ENCODE measurements at regions not wholly inside any gene's neighbourhood (a gene's known extent, or its start where the extent isn't known, plus 50 kb on each side); places are given as distances from the start of the nearest gene placed in this dataset.
"Not testable (repeated sequence)": the region's sequence is repeated elsewhere in the genome, so short reads cannot be mapped to it uniquely, and the experiment has no call there.

DNA sequence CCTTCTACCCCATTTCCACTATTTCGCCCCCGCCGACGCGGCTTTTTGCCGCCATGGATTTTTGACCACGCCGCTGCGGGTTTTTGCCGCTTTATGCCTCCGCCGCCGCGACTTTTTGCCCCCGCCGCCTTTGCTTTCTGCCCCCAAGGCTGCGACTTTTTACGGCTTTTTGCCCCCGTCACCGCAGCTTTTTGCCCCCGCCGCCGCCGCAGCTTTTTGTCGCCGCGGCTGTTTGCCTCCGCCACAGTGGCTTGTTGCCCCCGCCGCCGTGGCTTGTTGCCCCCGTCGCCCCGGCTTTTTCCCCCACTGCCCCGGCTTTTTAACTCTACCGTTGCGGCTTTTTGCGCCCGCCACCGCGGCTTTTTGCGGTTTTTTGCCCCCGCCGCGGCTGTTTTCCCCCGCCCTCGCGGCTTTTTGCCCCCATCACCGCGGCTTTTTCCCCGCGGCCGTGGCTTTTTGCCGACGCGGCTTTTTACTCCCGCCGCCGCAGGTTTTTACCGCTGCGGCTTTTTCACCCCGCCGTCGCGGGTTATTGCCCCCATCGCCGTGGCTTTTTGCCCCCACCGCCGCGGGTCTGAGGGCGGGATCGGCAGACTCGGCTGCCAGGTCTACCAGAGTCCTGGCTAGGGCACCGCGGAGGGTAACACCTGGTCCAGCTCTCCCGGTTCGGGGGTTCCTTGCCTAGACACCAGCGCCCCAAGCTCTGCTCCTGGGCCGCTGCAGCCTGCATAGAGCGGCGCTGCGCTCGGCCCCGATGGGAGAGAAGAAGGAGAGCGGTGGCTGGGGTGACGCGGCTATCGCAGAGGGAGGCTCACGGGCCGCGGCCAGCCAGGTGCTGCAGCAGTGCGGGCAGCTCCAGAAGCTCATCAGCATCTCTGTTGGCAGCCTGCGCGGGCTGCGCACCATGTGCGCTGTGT lies 562.7 kb upstream of the WSB1 start:
- no peak overlapping the region for H2BK15ac ChIP-seq (ENCODE audit: low read depth, low read length)
- no peak overlapping the region for H4K5ac ChIP-seq (ENCODE audit: insufficient read length, low read depth, low read length)
- H3K27me3 Mint-ChIP-seq (ENCODE audit: low read depth): peaks cover 9% of the 10 kb centered on the region
- H3K27ac Mint-ChIP-seq: no peak overlapping the region
- H3K4me3 Mint-ChIP-seq: no peak overlapping the region
- no peak for DNase-seq
- H3K14ac ChIP-seq (ENCODE audit: insufficient read depth, low read length): no peak overlapping the region
- H3T11ph ChIP-seq (ENCODE audit: low read length): no peak overlapping the region
- H2AK5ac ChIP-seq (ENCODE audit: insufficient read length, low read length): no peak overlapping the region
- no peaks in the 10 kb centered on the region for H4K20me1 ChIP-seq (ENCODE audit: control insufficient read depth, insufficient read depth, insufficient read length)
- H3K4me2 ChIP-seq (ENCODE audit: insufficient read depth, insufficient read length, low read length): no peak overlapping the region
- no peak overlapping the region for H2BK20ac ChIP-seq (ENCODE audit: low read depth, low read length, poor library complexity, severe bottlenecking)
- no peak overlapping the region for H4K8ac ChIP-seq (replicated peaks; ENCODE audit: insufficient read length, low read depth, low read length)
- peaks cover 71 to 85% of the 10 kb centered on the region in 2 experiments for H3K9me3 Mint-ChIP-seq
- no peak overlapping the region for H2BK5ac ChIP-seq (ENCODE audit: insufficient read length, low read length)
- H4K91ac ChIP-seq (ENCODE audit: insufficient read length, low read depth, low read length): no peak overlapping the region
- H3K27ac ChIP-seq (ENCODE audit: insufficient read length, low read depth, low read length): no peak overlapping the region
- no peak overlapping the region for H3K23ac ChIP-seq (ENCODE audit: insufficient read length, low read depth, low read length)
- WGBS (ENCODE audit: extremely low coverage, insufficient read length, low lambda C conversion rate): no CpG with 5 or more reads among the region's 96 CpGs
- H3K56ac ChIP-seq (ENCODE audit: insufficient read length, low read depth, low read length): no peak overlapping the region
- TF ChIP-seq, protein P1, sequence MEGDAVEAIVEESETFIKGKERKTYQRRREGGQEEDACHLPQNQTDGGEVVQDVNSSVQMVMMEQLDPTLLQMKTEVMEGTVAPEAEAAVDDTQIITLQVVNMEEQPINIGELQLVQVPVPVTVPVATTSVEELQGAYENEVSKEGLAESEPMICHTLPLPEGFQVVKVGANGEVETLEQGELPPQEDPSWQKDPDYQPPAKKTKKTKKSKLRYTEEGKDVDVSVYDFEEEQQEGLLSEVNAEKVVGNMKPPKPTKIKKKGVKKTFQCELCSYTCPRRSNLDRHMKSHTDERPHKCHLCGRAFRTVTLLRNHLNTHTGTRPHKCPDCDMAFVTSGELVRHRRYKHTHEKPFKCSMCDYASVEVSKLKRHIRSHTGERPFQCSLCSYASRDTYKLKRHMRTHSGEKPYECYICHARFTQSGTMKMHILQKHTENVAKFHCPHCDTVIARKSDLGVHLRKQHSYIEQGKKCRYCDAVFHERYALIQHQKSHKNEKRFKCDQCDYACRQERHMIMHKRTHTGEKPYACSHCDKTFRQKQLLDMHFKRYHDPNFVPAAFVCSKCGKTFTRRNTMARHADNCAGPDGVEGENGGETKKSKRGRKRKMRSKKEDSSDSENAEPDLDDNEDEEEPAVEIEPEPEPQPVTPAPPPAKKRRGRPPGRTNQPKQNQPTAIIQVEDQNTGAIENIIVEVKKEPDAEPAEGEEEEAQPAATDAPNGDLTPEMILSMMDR (conservative IDR thresholded peaks at IDR 0.05): no peak
- no peaks in the 10 kb centered on the region for H3K23me2 ChIP-seq (ENCODE audit: insufficient read length, low read depth, low read length, poor library complexity, severe bottlenecking)
- no peaks in the 10 kb centered on the region for H3K79me1 ChIP-seq (ENCODE audit: insufficient read depth, low read depth, low read length, poor library complexity, severe bottlenecking)
- no peak overlapping the region for H3K9ac ChIP-seq (ENCODE audit: extremely low read depth, insufficient read length, low read length)
- H3K79me2 ChIP-seq (ENCODE audit: insufficient read depth, low read length): no peaks in the 10 kb centered on the region
- no peaks in the 10 kb centered on the region for H3K4me1 Mint-ChIP-seq
- no peak overlapping the region for H2BK120ac ChIP-seq (ENCODE audit: low read depth, low read length, poor library complexity, severe bottlenecking)
- H3K9me3 ChIP-seq (ENCODE audit: control insufficient read depth, low read depth, low read length): peaks cover 39% of the 10 kb centered on the region
- H3K27me3 ChIP-seq (ENCODE audit: insufficient read depth, low read length): no peaks in the 10 kb centered on the region
- H3K18ac ChIP-seq (ENCODE audit: insufficient read length, low read depth, low read length): no peak overlapping the region
- H3K36me3 Mint-ChIP-seq (ENCODE audit: insufficient read depth in 1 of 3, low read depth in 3 of 3): peaks cover 10 to 18% (median 12%) of the 10 kb centered on the region in 3 experiments
- H2BK12ac ChIP-seq (ENCODE audit: insufficient read length, low read depth, low read length): no peak overlapping the region
- H3K4ac ChIP-seq (ENCODE audit: low read depth, low read length): no peak overlapping the region
- no peaks in the 10 kb centered on the region for H3K4me1 ChIP-seq (ENCODE audit: insufficient read depth, low read length)
- no peak overlapping the region for H2AFZ ChIP-seq (ENCODE audit: low read length)

DNA sequence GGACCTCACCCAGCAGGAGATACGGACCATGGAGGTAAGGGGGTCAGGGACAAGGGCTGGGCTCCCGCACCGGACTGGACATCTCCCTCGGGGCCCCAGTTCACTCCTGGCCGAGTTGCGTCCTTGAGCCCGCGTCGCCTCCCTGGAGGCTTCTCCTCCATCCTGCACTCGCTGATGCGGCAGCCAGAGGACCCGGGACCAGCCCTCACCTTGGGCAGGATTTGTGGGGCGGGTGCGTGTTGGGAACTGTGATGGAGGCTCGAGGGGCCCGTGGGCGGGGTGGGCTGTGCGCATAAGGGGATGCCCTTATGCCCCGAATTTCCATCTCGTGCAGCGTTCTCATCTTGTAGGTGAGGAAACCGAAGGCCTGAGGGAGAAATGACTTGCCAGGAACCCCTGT lies 562.0 kb upstream of the WSB1 start:
- H3K4me2 ChIP-seq (ENCODE audit: insufficient read depth, insufficient read length, low read length); H3K27me3 ChIP-seq (ENCODE audit: insufficient read depth, low read length); H3T11ph ChIP-seq (ENCODE audit: low read length); H2BK120ac ChIP-seq (ENCODE audit: low read depth, low read length, poor library complexity, severe bottlenecking); H4K8ac ChIP-seq (replicated peaks; ENCODE audit: insufficient read length, low read depth, low read length); DNase-seq; H3K27ac Mint-ChIP-seq; H4K20me1 ChIP-seq (ENCODE audit: control insufficient read depth, insufficient read depth, insufficient read length); H3K27ac ChIP-seq (ENCODE audit: insufficient read length, low read depth, low read length); H3K4me1 ChIP-seq (ENCODE audit: insufficient read depth, low read length); H2AK5ac ChIP-seq (ENCODE audit: insufficient read length, low read length); H3K79me2 ChIP-seq (ENCODE audit: insufficient read depth, low read length); H3K23me2 ChIP-seq (ENCODE audit: insufficient read length, low read depth, low read length, poor library complexity, severe bottlenecking); H4K91ac ChIP-seq (ENCODE audit: insufficient read length, low read depth, low read length); H3K4me3 Mint-ChIP-seq; H3K14ac ChIP-seq (ENCODE audit: insufficient read depth, low read length); H2BK12ac ChIP-seq (ENCODE audit: insufficient read length, low read depth, low read length); H3K9ac ChIP-seq (ENCODE audit: extremely low read depth, insufficient read length, low read length); H3K4me1 Mint-ChIP-seq; H2AFZ ChIP-seq (ENCODE audit: low read length); H3K27me3 Mint-ChIP-seq (ENCODE audit: low read depth); H3K79me1 ChIP-seq (ENCODE audit: insufficient read depth, low read depth, low read length, poor library complexity, severe bottlenecking); H2BK5ac ChIP-seq (ENCODE audit: insufficient read length, low read length); H3K18ac ChIP-seq (ENCODE audit: insufficient read length, low read depth, low read length); H4K5ac ChIP-seq (ENCODE audit: insufficient read length, low read depth, low read length); H2BK15ac ChIP-seq (ENCODE audit: low read depth, low read length); H3K56ac ChIP-seq (ENCODE audit: insufficient read length, low read depth, low read length); H2BK20ac ChIP-seq (ENCODE audit: low read depth, low read length, poor library complexity, severe bottlenecking); H3K23ac ChIP-seq (ENCODE audit: insufficient read length, low read depth, low read length); H3K4ac ChIP-seq (ENCODE audit: low read depth, low read length): not testable (repeated sequence)
- H3K9me3 ChIP-seq (ENCODE audit: control insufficient read depth, low read depth, low read length): peaks cover 39% of the 10 kb centered on the region
- Mint-ChIP-seq H3K9me3 (peaks cover 73 to 87% of the 10 kb centered on the region in 2 experiments), H3K36me3 (ENCODE audit: insufficient read depth in 1 of 3, low read depth in 3 of 3) (peaks cover 12 to 19% (median 15%) of the 10 kb centered on the region in 3 experiments)
- WGBS (ENCODE audit: extremely low coverage, insufficient read length, low lambda C conversion rate): no CpG with 5 or more reads among the region's 22 CpGs

Data from H9 (cell line).